HepG2 (cell line): ENCODE measurements at regions not wholly inside any gene's neighbourhood (a gene's known extent, or its start where the extent isn't known, plus 50 kb on each side); places are given as distances from the start of the nearest gene placed in this dataset.
A peak's percentile ranks its signal among the peaks of the same experiment; 100 is the strongest.

ENCODE experiments used
- KDM4B ChIP-seq: sonication (generic); formaldehyde crosslinking; IDR thresholded peaks from 2 replicates; pipeline ENCODE4 v1.4.0; 2020; ENCODE audit warnings: missing genetic modification reagents
- ZNF101 ChIP-seq: sonication (generic); formaldehyde crosslinking; IDR thresholded peaks from 2 replicates; pipeline ENCODE4 v1.4.0; 2020; ENCODE audit warnings: mild to moderate bottlenecking, low read depth, missing genetic modification reagents, borderline replicate concordance
- ZNF12 ChIP-seq: sonication (generic); formaldehyde crosslinking; IDR thresholded peaks from 2 replicates; pipeline ENCODE4 v1.5.0; 2020; ENCODE audit warnings: missing genetic modification reagents
- TF ChIP-seq, protein P1 (sequence below), 2 experiments: sonication (generic) in 1 of 2; formaldehyde crosslinking in 1 of 2; IDR thresholded peaks; 2 replicates each; pipeline versions ENCODE4 v1.4.0 to v1.6.1; 2016 to 2020; ENCODE audit warnings: borderline replicate concordance in 1 of 2, low read depth in 1 of 2, mild to moderate bottlenecking in 1 of 2, missing genetic modification reagents in 1 of 2
- TF ChIP-seq, protein P2 (sequence below): sonication (generic); formaldehyde crosslinking; IDR thresholded peaks from 2 replicates; pipeline ENCODE4 v1.4.0; 2020; ENCODE audit warnings: missing genetic modification reagents
- TF ChIP-seq, protein P3 (sequence below): sonication (generic); formaldehyde crosslinking; IDR thresholded peaks from 2 replicates; pipeline ENCODE4 v1.5.1; 2020; ENCODE audit warnings: missing genetic modification reagents, mild to moderate bottlenecking, borderline replicate concordance

DNA sequence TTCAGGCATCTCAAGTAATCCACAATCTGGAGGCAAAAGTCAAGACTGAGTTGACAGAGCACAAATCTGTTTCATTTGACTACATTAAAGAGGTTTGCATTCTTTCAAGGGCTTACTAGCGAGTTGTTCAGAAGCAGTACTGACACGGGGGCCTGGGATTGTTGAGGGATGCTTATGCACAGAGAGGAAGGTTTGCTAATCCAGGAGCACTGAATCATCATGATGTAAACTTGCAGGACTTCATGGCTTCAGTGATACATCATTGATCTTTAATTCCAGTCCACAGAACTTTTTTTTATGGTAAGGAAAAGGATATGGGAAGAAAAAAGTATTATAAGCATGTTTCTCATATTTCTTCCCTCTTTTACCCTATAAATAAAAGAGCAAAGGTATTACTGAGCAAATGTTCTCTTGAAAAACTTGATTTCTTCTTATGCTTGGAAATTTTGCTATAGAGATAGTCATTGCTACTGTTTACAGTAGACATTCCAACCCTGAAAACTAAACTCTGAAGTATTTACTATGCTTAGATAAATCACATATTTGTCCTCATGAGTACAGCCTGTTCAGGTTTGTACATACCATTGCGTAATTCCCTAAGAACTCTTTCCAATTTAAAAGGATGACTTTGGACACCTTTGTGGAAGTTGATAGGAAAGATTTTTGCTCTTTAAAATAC lies 65.8 kb upstream of the KPNA3 start (continued):
- no peak for TF ChIP-seq ZNF101
- no peak; the same call in 1 of the 2 replicates for TF ChIP-seq ZNF12
- TF ChIP-seq, protein P1, sequence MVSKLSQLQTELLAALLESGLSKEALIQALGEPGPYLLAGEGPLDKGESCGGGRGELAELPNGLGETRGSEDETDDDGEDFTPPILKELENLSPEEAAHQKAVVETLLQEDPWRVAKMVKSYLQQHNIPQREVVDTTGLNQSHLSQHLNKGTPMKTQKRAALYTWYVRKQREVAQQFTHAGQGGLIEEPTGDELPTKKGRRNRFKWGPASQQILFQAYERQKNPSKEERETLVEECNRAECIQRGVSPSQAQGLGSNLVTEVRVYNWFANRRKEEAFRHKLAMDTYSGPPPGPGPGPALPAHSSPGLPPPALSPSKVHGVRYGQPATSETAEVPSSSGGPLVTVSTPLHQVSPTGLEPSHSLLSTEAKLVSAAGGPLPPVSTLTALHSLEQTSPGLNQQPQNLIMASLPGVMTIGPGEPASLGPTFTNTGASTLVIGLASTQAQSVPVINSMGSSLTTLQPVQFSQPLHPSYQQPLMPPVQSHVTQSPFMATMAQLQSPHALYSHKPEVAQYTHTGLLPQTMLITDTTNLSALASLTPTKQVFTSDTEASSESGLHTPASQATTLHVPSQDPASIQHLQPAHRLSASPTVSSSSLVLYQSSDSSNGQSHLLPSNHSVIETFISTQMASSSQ (IDR thresholded peaks at IDR 0.05; ENCODE audit: low read depth) = peak; percentile 50; the same call in 1 of the 2 replicates
- TF ChIP-seq, protein P1 (CRISPR knock-in tag; IDR thresholded peaks at IDR 0.05; ENCODE audit: borderline replicate concordance) = no peak
- no peak; the same call in 1 of the 2 replicates for TF ChIP-seq KDM4B (CRISPR knock-in tag)
- TF ChIP-seq, protein P2, sequence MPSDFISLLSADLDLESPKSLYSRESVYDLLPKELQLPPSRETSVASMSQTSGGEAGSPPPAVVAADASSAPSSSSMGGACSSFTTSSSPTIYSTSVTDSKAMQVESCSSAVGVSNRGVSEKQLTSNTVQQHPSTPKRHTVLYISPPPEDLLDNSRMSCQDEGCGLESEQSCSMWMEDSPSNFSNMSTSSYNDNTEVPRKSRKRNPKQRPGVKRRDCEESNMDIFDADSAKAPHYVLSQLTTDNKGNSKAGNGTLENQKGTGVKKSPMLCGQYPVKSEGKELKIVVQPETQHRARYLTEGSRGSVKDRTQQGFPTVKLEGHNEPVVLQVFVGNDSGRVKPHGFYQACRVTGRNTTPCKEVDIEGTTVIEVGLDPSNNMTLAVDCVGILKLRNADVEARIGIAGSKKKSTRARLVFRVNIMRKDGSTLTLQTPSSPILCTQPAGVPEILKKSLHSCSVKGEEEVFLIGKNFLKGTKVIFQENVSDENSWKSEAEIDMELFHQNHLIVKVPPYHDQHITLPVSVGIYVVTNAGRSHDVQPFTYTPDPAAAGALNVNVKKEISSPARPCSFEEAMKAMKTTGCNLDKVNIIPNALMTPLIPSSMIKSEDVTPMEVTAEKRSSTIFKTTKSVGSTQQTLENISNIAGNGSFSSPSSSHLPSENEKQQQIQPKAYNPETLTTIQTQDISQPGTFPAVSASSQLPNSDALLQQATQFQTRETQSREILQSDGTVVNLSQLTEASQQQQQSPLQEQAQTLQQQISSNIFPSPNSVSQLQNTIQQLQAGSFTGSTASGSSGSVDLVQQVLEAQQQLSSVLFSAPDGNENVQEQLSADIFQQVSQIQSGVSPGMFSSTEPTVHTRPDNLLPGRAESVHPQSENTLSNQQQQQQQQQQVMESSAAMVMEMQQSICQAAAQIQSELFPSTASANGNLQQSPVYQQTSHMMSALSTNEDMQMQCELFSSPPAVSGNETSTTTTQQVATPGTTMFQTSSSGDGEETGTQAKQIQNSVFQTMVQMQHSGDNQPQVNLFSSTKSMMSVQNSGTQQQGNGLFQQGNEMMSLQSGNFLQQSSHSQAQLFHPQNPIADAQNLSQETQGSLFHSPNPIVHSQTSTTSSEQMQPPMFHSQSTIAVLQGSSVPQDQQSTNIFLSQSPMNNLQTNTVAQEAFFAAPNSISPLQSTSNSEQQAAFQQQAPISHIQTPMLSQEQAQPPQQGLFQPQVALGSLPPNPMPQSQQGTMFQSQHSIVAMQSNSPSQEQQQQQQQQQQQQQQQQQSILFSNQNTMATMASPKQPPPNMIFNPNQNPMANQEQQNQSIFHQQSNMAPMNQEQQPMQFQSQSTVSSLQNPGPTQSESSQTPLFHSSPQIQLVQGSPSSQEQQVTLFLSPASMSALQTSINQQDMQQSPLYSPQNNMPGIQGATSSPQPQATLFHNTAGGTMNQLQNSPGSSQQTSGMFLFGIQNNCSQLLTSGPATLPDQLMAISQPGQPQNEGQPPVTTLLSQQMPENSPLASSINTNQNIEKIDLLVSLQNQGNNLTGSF (CRISPR knock-in tag) = no peak
- TF ChIP-seq, protein P3, sequence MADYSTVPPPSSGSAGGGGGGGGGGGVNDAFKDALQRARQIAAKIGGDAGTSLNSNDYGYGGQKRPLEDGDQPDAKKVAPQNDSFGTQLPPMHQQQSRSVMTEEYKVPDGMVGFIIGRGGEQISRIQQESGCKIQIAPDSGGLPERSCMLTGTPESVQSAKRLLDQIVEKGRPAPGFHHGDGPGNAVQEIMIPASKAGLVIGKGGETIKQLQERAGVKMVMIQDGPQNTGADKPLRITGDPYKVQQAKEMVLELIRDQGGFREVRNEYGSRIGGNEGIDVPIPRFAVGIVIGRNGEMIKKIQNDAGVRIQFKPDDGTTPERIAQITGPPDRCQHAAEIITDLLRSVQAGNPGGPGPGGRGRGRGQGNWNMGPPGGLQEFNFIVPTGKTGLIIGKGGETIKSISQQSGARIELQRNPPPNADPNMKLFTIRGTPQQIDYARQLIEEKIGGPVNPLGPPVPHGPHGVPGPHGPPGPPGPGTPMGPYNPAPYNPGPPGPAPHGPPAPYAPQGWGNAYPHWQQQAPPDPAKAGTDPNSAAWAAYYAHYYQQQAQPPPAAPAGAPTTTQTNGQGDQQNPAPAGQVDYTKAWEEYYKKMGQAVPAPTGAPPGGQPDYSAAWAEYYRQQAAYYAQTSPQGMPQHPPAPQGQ (CRISPR knock-in tag) = no peak
